Left lung (tissue), 4 donors: ENCODE measurements at regions not wholly inside any gene's neighbourhood (a gene's known extent, or its start where the extent isn't known, plus 50 kb on each side); places are given as distances from the start of the nearest gene placed in this dataset.

ENCODE experiments used
- ATAC-seq: fragments of 200-7000 bp; cut with Tn5 transposase; one replicate; pipeline ENCODE4 v1.9.1; 2020; ENCODE audit warnings: moderate library complexity
- DNase-seq, 4 donors: peaks; one replicate each; pipeline ENCODE4 v3.0.0-alpha.2; 2013 to 2020
- H3K27ac ChIP-seq, 2 donors: fragments of 200-600 bp; sonication (generic) in 1 of 2; one replicate each; pipeline versions ENCODE4 v1.5.0 to v1.8.0; 2020 to 2021
- H3K27me3 ChIP-seq, 2 donors: fragments of 200-600 bp; sonication (generic) in 1 of 2; one replicate each; pipeline versions ENCODE4 v1.5.0 to v1.8.0; 2020 to 2021
- H3K36me3 ChIP-seq, 2 donors: fragments of 200-600 bp; sonication (generic) in 1 of 2; one replicate each; pipeline versions ENCODE4 v1.5.0 to v1.8.0; 2020 to 2021
- H3K4me1 ChIP-seq, 2 donors: fragments of 200-600 bp; one replicate each; pipeline ENCODE4 v1.8.0; 2021
- H3K4me3 ChIP-seq, 2 donors: fragments of 200-600 bp; sonication (generic) in 1 of 2; one replicate each; pipeline versions ENCODE4 v1.5.0 to v1.8.0; 2020 to 2021; ENCODE audit warnings: mild to moderate bottlenecking in 1 of 2
- H3K9me3 ChIP-seq, 2 donors: fragments of 200-600 bp; sonication (generic) in 1 of 2; one replicate each; pipeline versions ENCODE4 v1.5.0 to v1.8.0; 2020 to 2021
- intact Hi-C, 2 donors: fragments of 100-400 bp; cut with DNase I; formaldehyde crosslinking; loops; one replicate each; pipeline versions ENCODE4 v1.11.2 to v1.14.2; 2022
- TF ChIP-seq, protein P1 (sequence below), 2 donors: fragments of 200-600 bp; sonication (generic) in 1 of 2; IDR thresholded peaks; one replicate each; pipeline versions ENCODE4 v1.5.0 to v1.8.0; 2021; ENCODE audit warnings: antibody characterized with exemption in 2 of 2
- donor health status: DM: no; HTN: yes; CAD: no.
- donor health status: DM: no; HTN: no; CAD: no.

GRCh38 chr2:148578493-148578884, 66.1 kb upstream of the EPC2 start:
- DNase-seq (no peak), ATAC-seq (no peak)
- TF ChIP-seq, protein P1, sequence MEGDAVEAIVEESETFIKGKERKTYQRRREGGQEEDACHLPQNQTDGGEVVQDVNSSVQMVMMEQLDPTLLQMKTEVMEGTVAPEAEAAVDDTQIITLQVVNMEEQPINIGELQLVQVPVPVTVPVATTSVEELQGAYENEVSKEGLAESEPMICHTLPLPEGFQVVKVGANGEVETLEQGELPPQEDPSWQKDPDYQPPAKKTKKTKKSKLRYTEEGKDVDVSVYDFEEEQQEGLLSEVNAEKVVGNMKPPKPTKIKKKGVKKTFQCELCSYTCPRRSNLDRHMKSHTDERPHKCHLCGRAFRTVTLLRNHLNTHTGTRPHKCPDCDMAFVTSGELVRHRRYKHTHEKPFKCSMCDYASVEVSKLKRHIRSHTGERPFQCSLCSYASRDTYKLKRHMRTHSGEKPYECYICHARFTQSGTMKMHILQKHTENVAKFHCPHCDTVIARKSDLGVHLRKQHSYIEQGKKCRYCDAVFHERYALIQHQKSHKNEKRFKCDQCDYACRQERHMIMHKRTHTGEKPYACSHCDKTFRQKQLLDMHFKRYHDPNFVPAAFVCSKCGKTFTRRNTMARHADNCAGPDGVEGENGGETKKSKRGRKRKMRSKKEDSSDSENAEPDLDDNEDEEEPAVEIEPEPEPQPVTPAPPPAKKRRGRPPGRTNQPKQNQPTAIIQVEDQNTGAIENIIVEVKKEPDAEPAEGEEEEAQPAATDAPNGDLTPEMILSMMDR (IDR thresholded peaks at IDR 0.05), result no peak
- Histone ChIP-seq H3K27ac (no peak overlapping the region), H3K36me3 (no peaks in the 10 kb centered on the region), H3K4me3 (no peak overlapping the region), H3K9me3 (no peaks in the 10 kb centered on the region), H3K4me1 (no peaks in the 10 kb centered on the region), H3K27me3 (peaks cover 0 to 16% of the 10 kb centered on the region in 2 donors)
- intact Hi-C loops, result no loop called here

DNA sequence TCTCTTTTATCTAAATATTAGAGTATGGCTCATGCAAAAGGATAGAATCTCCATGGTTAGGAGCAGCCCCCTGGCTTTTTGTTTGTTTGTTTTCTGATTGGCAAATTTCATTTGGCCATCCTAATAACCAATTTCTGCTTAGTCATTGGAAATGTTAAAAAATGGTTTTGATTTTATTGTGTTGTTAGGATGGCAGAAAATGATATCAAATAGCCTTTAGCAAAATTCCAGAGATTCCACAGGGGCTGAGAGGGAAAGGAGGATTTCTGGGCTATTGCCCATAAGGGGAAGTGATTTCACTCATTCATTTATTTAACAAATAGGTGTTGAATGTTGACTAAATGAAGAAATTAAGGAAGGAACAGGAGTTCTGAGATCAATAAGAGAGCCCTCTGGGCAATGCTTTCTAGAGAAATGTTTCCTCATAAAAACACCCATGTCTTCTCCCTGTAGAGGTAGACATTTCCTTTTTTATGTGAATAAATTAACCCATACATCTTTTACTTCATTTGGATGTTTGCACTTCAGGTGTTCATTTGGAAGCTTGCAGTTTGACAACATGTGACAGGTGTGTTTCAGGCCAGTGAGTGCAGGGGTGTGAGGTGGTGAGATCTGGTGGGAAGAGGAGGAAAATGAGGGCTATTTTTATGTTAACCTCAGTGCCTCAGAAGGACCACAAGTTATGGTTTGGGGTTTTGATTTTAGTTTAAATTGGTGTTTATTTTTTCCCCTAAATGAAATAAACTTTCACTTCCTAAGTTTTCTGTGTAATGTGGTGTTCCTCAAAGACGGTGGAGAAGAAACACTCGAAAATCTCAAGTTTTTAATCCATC, 61.7 kb upstream of the EPC2 start:
- peaks cover 0 to 6% of the 10 kb centered on the region in 2 donors for H3K27me3 ChIP-seq
- no peaks in the 10 kb centered on the region for H3K4me1 ChIP-seq
- ATAC-seq, result no peak
- intact Hi-C loops, result no loop called here
- TF ChIP-seq, protein P1 (IDR thresholded peaks at IDR 0.05), result no peak
- no peaks in the 10 kb centered on the region for H3K36me3 ChIP-seq
- DNase-seq, result no peak
- H3K27ac ChIP-seq, result no peak overlapping the region
- H3K9me3 ChIP-seq, result no peaks in the 10 kb centered on the region
- no peak overlapping the region for H3K4me3 ChIP-seq

DNA sequence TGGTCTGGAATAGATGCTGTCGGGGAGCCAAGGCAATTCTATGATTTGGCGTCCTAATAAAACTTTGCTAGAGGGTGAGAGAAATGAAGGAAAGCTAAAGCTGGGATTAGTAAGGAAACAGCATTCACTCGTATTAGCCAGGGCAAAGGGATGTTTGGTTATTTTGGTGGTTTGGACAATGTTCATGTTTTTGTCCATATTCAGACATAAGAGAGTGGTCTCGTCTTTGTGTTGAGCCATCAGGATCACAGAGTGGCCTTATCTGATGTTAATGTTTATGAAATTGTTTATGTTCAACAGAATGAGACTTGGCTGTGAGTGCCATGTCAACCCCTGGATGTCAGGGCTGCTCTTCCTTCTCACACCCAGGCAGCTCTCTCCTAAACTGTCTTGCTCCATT, 58.9 kb upstream of the EPC2 start:
- Histone ChIP-seq H3K36me3 (no peaks in the 10 kb centered on the region), H3K4me3 (no peak overlapping the region), H3K4me1 (no peaks in the 10 kb centered on the region), H3K27me3 (no peaks in the 10 kb centered on the region), H3K27ac (no peak overlapping the region), H3K9me3 (no peaks in the 10 kb centered on the region)
- TF ChIP-seq, protein P1 (IDR thresholded peaks at IDR 0.05), result no peak
- DNase-seq (no peak), ATAC-seq (no peak)
- intact Hi-C loops, result no loop called here

- H3K4me1 ChIP-seq, result no peaks in the 10 kb centered on the region
- no peaks in the 10 kb centered on the region for H3K9me3 ChIP-seq
- no peak overlapping the region for H3K4me3 ChIP-seq
- DNase-seq, result no peak
- H3K36me3 ChIP-seq, result no peaks in the 10 kb centered on the region
- TF ChIP-seq, protein P1 (IDR thresholded peaks at IDR 0.05), result no peak
- no peak overlapping the region for H3K27ac ChIP-seq
- H3K27me3 ChIP-seq, result no peaks in the 10 kb centered on the region
- intact Hi-C loops, result no loop called here
- no peak for ATAC-seq
Observed at GRCh38 chr2:148586522-148587128, 57.9 kb upstream of the EPC2 start.

DNA sequence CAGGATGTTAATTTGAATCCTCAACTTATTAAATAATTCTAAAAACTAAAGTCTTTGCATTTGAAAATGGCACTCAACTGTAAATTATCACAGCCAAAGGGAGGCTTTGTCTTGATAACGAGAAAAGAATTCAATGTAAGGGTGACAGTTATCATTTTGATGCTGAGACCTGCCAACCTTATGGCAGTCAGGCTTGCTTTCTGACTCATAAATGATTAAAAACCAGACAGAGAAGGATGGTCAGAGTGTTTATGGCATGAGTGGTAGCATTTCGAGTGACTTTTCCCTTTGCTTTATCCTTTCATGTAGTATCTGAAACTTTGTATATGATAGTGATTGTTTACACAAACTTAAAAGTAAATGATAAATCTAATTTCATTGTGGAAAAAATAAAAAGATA, 53.9 kb upstream of the EPC2 start:
- TF ChIP-seq, protein P1 (IDR thresholded peaks at IDR 0.05), result no peak
- intact Hi-C loops, result no loop called here
- Histone ChIP-seq H3K27ac (no peak overlapping the region), H3K4me3 (no peak overlapping the region), H3K4me1 (no peaks in the 10 kb centered on the region), H3K9me3 (no peaks in the 10 kb centered on the region), H3K27me3 (no peaks in the 10 kb centered on the region), H3K36me3 (no peaks in the 10 kb centered on the region)
- ATAC-seq (no peak), DNase-seq (no peak)
